Neural cell (in vitro differentiated cells): ENCODE measurements at regions not wholly inside any gene's neighbourhood (a gene's known extent, or its start where the extent isn't known, plus 50 kb on each side); places are given as distances from the start of the nearest gene placed in this dataset.

ENCODE experiments used
- CTCF ChIP-seq: fragments of 450-650 bp; IDR thresholded peaks from 2 replicates; pipeline ENCODE4 v1.5.1; 2014; ENCODE audit warnings: antibody characterized with exemption, mild to moderate bottlenecking, moderate library complexity; ENCODE audit not compliant: poor library complexity, severe bottlenecking
- EP300 ChIP-seq: fragments of 450-650 bp; conservative IDR thresholded peaks from 2 replicates; pipeline ENCODE4 v1.6.1; 2014; ENCODE audit warnings: antibody characterized with exemption, mild to moderate bottlenecking, moderate library complexity; ENCODE audit not compliant: poor library complexity, severe bottlenecking
- EZH2 ChIP-seq: fragments of 200-600, 300-800 bp; shearing (Covaris generic), sonication (generic); IDR thresholded peaks from 2 replicates; pipeline ENCODE4 v1.6.1; 2014; ENCODE audit warnings: antibody characterized with exemption, low read length, borderline replicate concordance, mild to moderate bottlenecking; ENCODE audit not compliant: insufficient read depth, poor library complexity, severe bottlenecking
- MXI1 ChIP-seq: fragments of 450-650 bp; conservative IDR thresholded peaks from 2 replicates; pipeline ENCODE4 v1.6.1; 2014; ENCODE audit warnings: antibody characterized with exemption, mild to moderate bottlenecking; ENCODE audit not compliant: poor library complexity, severe bottlenecking
- POLR2AphosphoS5 ChIP-seq: IDR thresholded peaks from 2 replicates; pipeline ENCODE4 v1.6.1; 2012
- RAD21 ChIP-seq: fragments of 450-650 bp; conservative IDR thresholded peaks from 2 replicates; pipeline ENCODE4 v1.6.1; 2014; ENCODE audit warnings: antibody characterized with exemption, mild to moderate bottlenecking, moderate library complexity
- REST ChIP-seq: IDR thresholded peaks from 2 replicates; pipeline ENCODE4 v1.6.1; 2012; ENCODE audit warnings: borderline replicate concordance
- SMC3 ChIP-seq: fragments of 450-650 bp; conservative IDR thresholded peaks from 2 replicates; pipeline ENCODE4 v1.6.1; 2014; ENCODE audit warnings: antibody characterized with exemption, mild to moderate bottlenecking, moderate library complexity; ENCODE audit not compliant: poor library complexity
- TAF1 ChIP-seq: IDR thresholded peaks from 2 replicates; pipeline ENCODE4 v1.6.1; 2012; ENCODE audit warnings: low read depth

GRCh38 chr20:57780906-57781305 is 71.1 kb upstream of the PMEPA1 start:
- TF ChIP-seq MXI1 (no peak), CTCF (no peak), EZH2 (no peak), EP300 (no peak), POLR2AphosphoS5 (no peak), TAF1 (no peak), SMC3 (no peak), RAD21 (no peak), REST (no peak)
